Chondrocyte (in vitro differentiated cells): ENCODE measurements at regions not wholly inside any gene's neighbourhood (a gene's known extent, or its start where the extent isn't known, plus 50 kb on each side); places are given as distances from the start of the nearest gene placed in this dataset.
"Not testable (repeated sequence)": the region's sequence is repeated elsewhere in the genome, so short reads cannot be mapped to it uniquely, and the experiment has no call there.

Source experiments
- DNase-seq: peaks from one replicate; pipeline ENCODE4 v3.0.0; 2021; ENCODE audit warnings: mixed read lengths, low spot score
- H3K27ac Mint-ChIP-seq: one replicate; pipeline ENCODE4 v1.8.0; 2021; ENCODE audit warnings: mild to moderate bottlenecking, moderate library complexity, mixed read lengths; ENCODE audit not compliant: unreplicated experiment
- H3K27me3 Mint-ChIP-seq: 2 replicates; pipeline ENCODE4 v1.8.0; 2021; ENCODE audit warnings: low read depth, mixed read lengths
- H3K36me3 Mint-ChIP-seq: 2 replicates; pipeline ENCODE4 v1.8.0; 2021; ENCODE audit warnings: low read depth, mixed read lengths
- H3K4me1 Mint-ChIP-seq: 2 replicates; pipeline ENCODE4 v1.8.0; 2021; ENCODE audit warnings: low read depth, mild to moderate bottlenecking, mixed read lengths
- H3K4me3 Mint-ChIP-seq: one replicate; pipeline ENCODE4 v1.8.0; 2021; ENCODE audit warnings: mild to moderate bottlenecking, moderate library complexity, mixed read lengths; ENCODE audit not compliant: unreplicated experiment
- H3K9me3 Mint-ChIP-seq: 2 replicates; pipeline ENCODE4 v1.8.0; 2021; ENCODE audit warnings: low read depth, mixed read lengths
- TF ChIP-seq, protein P1 (sequence below): fragments of 200-600 bp; sonication (generic); IDR thresholded peaks from 2 replicates; pipeline ENCODE4 v1.5.0; 2021; ENCODE audit warnings: antibody characterized with exemption, mild to moderate bottlenecking, moderate library complexity

DNA sequence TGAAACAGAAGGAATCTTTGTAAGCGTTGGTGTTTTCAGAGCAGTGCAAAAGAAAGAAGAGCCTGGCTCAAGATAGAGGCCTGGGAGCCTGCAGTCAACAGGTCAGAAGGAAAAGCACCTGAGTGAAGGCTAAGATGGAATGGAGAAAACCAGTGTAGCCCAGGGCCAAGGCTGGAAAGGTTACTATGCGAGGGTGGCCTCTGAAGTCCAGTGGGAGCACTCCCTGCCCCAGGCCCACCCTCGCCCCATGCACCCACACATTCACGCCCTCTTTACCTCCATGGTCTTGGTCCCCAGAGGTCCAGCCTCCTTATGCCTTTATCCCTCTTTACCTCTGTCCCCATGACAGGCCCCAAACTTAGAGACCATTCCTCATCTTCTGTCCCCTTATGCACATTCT is 169.2 kb upstream of the ZNF644 start:
- Mint-ChIP-seq H3K36me3 (peaks cover 2% of the 10 kb centered on the region), H3K4me1 (no peaks in the 10 kb centered on the region), H3K9me3 (peaks cover 1% of the 10 kb centered on the region), H3K27ac (no peak overlapping the region), H3K4me3 (no peak overlapping the region), H3K27me3 (peaks cover 25% of the 10 kb centered on the region)
- TF ChIP-seq, protein P1, sequence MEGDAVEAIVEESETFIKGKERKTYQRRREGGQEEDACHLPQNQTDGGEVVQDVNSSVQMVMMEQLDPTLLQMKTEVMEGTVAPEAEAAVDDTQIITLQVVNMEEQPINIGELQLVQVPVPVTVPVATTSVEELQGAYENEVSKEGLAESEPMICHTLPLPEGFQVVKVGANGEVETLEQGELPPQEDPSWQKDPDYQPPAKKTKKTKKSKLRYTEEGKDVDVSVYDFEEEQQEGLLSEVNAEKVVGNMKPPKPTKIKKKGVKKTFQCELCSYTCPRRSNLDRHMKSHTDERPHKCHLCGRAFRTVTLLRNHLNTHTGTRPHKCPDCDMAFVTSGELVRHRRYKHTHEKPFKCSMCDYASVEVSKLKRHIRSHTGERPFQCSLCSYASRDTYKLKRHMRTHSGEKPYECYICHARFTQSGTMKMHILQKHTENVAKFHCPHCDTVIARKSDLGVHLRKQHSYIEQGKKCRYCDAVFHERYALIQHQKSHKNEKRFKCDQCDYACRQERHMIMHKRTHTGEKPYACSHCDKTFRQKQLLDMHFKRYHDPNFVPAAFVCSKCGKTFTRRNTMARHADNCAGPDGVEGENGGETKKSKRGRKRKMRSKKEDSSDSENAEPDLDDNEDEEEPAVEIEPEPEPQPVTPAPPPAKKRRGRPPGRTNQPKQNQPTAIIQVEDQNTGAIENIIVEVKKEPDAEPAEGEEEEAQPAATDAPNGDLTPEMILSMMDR = no peak
- no peak for DNase-seq

DNA sequence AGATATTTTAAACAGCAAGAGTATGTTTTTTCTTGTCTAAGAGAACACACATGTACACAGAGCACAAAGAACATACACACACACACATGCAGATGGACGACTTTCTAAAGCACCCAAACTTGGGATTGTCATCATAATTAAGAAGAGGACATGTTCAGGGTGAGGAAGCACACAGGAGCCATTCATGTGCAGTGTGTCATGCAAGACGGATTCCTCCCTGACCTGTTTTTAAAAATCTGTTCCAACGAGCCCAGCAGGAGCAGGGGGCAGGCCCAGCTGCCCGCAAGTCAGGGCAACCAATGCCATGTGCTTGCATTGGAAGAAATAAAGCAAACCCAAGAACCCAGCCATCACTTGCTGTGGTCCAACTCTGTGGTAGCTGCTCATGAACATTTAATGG is 167.3 kb upstream of the ZNF644 start:
- no peaks in the 10 kb centered on the region for H3K4me1 Mint-ChIP-seq

DNA sequence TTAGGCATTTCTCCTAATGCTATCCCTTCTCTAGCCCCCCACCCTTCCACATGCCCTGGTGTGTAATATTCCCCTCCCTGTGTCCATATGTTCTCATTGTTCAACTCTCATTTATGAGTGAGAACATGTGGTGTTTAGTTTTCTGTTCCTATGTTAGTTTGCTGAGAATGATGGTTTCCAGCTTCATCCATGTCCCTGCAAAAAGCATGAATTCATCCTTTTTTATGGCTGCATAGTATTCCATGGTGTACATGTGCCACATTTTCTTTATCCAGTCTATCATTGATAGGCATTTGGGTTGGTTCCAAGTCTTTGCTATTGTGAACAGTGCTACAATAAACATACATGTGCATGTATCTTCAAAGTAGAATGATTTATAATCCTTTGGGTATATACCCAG is 161.0 kb upstream of the ZNF644 start:
- not testable (repeated sequence) for H3K36me3 Mint-ChIP-seq, H3K4me1 Mint-ChIP-seq, H3K4me3 Mint-ChIP-seq, DNase-seq, H3K27me3 Mint-ChIP-seq, H3K27ac Mint-ChIP-seq
- peaks cover 20% of the 10 kb centered on the region for H3K9me3 Mint-ChIP-seq

More for the DNA sequence above, 167.3 kb upstream of the ZNF644 start:
- Mint-ChIP-seq H3K27me3 (peaks cover 25% of the 10 kb centered on the region), H3K36me3 (peaks cover 2% of the 10 kb centered on the region), H3K27ac (no peak overlapping the region), H3K9me3 (peaks cover 18% of the 10 kb centered on the region), H3K4me3 (no peak overlapping the region)
- DNase-seq = no peak
- TF ChIP-seq, protein P1 = no peak

DNA sequence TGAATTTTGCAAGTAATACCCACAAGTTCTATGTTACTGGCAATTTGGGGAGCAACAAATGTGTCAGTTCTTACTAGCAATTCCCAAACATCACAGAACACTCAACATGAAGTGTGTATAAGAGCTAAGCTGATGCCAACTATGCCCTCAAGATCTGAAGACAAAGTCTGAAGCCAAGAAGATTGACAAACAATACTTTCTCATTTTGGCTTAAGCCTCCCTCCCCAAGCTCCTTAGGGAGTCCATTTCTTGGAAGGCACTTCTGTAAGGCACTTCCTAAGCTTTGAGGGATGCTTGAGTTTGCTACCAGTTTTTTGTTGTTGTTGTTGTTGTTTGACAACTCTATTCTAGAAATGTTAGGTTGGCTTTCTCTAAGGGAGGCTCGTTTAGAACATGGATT is 154.4 kb upstream of the ZNF644 start:
- Mint-ChIP-seq H3K27me3 (peaks cover 13% of the 10 kb centered on the region), H3K4me3 (no peak overlapping the region), H3K4me1 (no peaks in the 10 kb centered on the region), H3K9me3 (no peaks in the 10 kb centered on the region), H3K36me3 (no peaks in the 10 kb centered on the region), H3K27ac (no peak overlapping the region)
- no peak for DNase-seq
- TF ChIP-seq, protein P1 = no peak

DNA sequence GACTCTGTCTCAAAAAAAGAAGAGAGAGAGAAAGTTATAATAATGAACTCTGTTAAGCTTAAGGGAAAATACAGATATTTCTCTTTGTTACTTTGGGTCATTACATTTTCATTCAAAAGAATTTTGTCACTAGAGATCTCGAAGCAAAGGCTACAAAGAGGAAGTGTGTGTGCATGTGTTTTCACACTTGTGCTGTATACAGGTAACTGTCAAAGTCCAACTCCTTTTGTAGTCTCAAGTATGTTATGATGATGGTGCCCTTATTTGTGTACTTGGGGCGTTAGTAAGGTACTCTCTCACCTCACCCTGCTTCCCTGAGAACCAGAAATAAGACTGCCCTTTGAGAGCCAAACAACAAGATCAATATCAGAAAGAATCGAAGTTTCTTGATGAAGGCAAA is 152.9 kb upstream of the ZNF644 start:
- H3K4me3 Mint-ChIP-seq = no peak overlapping the region
- H3K9me3 Mint-ChIP-seq = no peaks in the 10 kb centered on the region
- no peaks in the 10 kb centered on the region for H3K4me1 Mint-ChIP-seq
- TF ChIP-seq, protein P1 = no peak
- peaks cover 13% of the 10 kb centered on the region for H3K27me3 Mint-ChIP-seq
- H3K27ac Mint-ChIP-seq = no peak overlapping the region
- no peaks in the 10 kb centered on the region for H3K36me3 Mint-ChIP-seq
- no peak for DNase-seq

DNA sequence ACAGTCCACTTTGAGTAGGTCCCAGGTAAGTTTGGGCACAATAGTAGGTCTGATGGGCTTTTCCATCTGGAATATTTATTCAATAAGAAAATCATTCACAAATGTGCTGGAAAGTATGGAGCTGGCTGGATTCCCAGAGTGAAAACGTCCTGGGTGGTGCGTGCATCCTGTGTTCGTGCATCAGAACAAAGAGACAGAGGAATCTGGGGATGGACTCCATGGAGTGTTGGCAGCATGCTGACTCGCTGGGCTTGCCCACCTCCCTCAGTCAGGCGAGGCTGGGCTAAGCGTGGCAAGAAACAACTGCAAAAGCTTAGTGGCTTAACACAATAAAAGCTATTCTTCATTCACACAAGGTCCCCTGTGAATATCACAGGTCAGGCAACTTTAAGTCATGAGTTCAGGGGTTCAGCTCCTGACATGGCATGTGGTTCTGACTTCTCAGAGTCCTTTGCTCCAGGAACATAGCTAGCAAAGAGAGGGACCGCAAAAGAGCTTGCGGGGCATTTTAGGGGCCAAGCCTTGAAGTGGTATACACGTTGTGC is 151.6 kb upstream of the ZNF644 start:
- no peaks in the 10 kb centered on the region for H3K4me1 Mint-ChIP-seq
- no peak for DNase-seq
- H3K9me3 Mint-ChIP-seq = no peaks in the 10 kb centered on the region
- H3K27ac Mint-ChIP-seq = no peak overlapping the region
- H3K27me3 Mint-ChIP-seq = peaks cover 13% of the 10 kb centered on the region
- TF ChIP-seq, protein P1 = no peak
- H3K4me3 Mint-ChIP-seq = no peak overlapping the region
- H3K36me3 Mint-ChIP-seq = no peaks in the 10 kb centered on the region
